ENCODE measurements at regions not wholly inside any gene's neighbourhood (a gene's known extent, or its start where the extent isn't known, plus 50 kb on each side); places are given as distances from the start of the nearest gene placed in this dataset.

GRCh38 chr20:19015351-19016139, 196.9 kb upstream of the SLC24A3 start:
- Mint-ChIP-seq H3K27ac (no peak overlapping the region), H3K9me3 (no peaks in the 10 kb centered on the region), H3K27me3 (ENCODE audit: low read depth) (peaks cover 3% of the 10 kb centered on the region), H3K4me1 (peaks cover 8% of the 10 kb centered on the region), H3K36me3 (no peaks in the 10 kb centered on the region), H3K4me3 (no peak overlapping the region)
- DNase-seq (ENCODE audit: low spot score in 2 of 2, unreplicated experiment in 2 of 2): no peak
- TF ChIP-seq, protein P1, sequence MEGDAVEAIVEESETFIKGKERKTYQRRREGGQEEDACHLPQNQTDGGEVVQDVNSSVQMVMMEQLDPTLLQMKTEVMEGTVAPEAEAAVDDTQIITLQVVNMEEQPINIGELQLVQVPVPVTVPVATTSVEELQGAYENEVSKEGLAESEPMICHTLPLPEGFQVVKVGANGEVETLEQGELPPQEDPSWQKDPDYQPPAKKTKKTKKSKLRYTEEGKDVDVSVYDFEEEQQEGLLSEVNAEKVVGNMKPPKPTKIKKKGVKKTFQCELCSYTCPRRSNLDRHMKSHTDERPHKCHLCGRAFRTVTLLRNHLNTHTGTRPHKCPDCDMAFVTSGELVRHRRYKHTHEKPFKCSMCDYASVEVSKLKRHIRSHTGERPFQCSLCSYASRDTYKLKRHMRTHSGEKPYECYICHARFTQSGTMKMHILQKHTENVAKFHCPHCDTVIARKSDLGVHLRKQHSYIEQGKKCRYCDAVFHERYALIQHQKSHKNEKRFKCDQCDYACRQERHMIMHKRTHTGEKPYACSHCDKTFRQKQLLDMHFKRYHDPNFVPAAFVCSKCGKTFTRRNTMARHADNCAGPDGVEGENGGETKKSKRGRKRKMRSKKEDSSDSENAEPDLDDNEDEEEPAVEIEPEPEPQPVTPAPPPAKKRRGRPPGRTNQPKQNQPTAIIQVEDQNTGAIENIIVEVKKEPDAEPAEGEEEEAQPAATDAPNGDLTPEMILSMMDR (IDR thresholded peaks at IDR 0.05; ENCODE audit: unreplicated experiment): no peak

GRCh38 chr20:19016140-19016497, 196.3 kb upstream of the SLC24A3 start:
- no peak overlapping the region for H3K27ac Mint-ChIP-seq
- H3K36me3 Mint-ChIP-seq: no peaks in the 10 kb centered on the region
- DNase-seq (ENCODE audit: low spot score in 2 of 2, unreplicated experiment in 2 of 2): no peak
- H3K9me3 Mint-ChIP-seq: no peaks in the 10 kb centered on the region
- H3K27me3 Mint-ChIP-seq (ENCODE audit: low read depth): peaks cover 3% of the 10 kb centered on the region
- H3K4me1 Mint-ChIP-seq: peaks cover 8% of the 10 kb centered on the region
- TF ChIP-seq, protein P1 (IDR thresholded peaks at IDR 0.05; ENCODE audit: unreplicated experiment): no peak
- H3K4me3 Mint-ChIP-seq: no peak overlapping the region

DNA sequence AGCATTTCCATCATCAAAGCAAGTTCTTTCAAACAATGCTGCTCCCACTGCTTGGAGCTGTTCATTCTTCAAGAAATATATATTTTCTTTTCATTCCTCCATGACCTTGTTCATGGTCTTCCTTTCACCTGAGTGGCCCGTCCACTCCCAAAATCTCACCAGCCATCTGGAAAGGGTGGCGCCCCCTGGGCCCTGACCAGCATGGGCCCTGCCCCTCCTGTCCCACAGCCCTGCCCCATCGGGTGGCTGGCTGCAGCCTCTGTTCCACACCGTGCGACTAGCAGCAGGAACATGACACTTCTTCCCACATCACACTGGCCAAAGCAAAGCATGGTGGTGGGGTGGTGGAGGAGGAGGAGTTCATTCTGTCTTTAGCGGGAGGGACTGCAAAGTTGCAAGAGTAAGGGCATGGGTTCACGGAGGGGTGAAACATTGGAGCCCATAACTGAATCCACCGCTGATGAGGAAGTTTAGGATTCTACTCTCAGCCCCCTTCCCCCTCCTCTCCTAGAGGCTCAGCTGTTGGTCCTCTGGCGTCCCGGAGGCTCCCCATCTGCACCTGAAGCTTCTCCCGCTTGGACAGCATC, 195.2 kb upstream of the SLC24A3 start:
- TF ChIP-seq, protein P1 (IDR thresholded peaks at IDR 0.05; ENCODE audit: unreplicated experiment): no peak
- Mint-ChIP-seq H3K27me3 (ENCODE audit: low read depth) (peaks cover 3% of the 10 kb centered on the region), H3K9me3 (no peaks in the 10 kb centered on the region), H3K4me3 (no peak overlapping the region), H3K4me1 (peaks cover 8% of the 10 kb centered on the region), H3K27ac (no peak overlapping the region), H3K36me3 (no peaks in the 10 kb centered on the region)
- no peak for DNase-seq (ENCODE audit: low spot score in 2 of 2, unreplicated experiment in 2 of 2)

- Mint-ChIP-seq H3K4me3 (no peak overlapping the region), H3K9me3 (no peaks in the 10 kb centered on the region), H3K27me3 (ENCODE audit: low read depth) (no peaks in the 10 kb centered on the region), H3K27ac (no peak overlapping the region), H3K4me1 (peaks cover 8% of the 10 kb centered on the region), H3K36me3 (no peaks in the 10 kb centered on the region)
- TF ChIP-seq, protein P1 (IDR thresholded peaks at IDR 0.05; ENCODE audit: unreplicated experiment): no peak
- no peak for DNase-seq (ENCODE audit: low spot score in 2 of 2, unreplicated experiment in 2 of 2)
Measured at GRCh38 chr20:19018881-19019280, 193.6 kb upstream of the SLC24A3 start.

DNA sequence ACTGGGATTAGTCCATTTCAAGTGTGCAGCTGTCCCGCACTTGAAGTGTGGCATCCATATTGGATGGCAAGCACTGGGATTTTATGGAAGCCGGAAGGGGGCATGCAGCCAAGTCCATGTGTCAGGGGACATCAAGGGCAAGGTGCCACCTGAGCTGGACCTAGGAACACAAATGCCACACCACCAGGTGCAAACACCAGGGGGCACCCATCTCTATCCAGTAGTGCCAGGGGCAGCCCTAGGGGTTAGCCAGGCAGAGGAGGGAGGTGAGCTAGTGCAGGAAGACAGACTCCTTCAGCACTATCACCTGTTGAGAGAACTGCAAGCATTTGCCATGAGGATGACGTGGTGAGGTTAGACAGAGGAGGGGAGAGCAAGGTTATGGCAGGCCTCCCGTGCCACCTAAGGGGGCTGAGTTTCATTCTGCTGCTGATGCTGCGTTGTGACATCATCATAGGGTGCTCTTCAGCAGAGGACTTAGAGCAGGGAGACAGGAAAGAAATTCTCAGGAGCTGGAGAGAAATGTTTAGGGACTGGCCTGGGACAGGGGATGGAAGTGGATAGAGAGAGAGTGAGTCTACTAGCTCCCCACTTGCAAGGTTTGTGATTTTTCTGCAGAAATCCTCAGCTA, 192.6 kb upstream of the SLC24A3 start:
- TF ChIP-seq, protein P1 (IDR thresholded peaks at IDR 0.05; ENCODE audit: unreplicated experiment): no peak
- no peak for DNase-seq (ENCODE audit: low spot score in 2 of 2, unreplicated experiment in 2 of 2)
- no peaks in the 10 kb centered on the region for H3K27me3 Mint-ChIP-seq (ENCODE audit: low read depth)
- H3K4me1 Mint-ChIP-seq: peaks cover 12% of the 10 kb centered on the region
- no peaks in the 10 kb centered on the region for H3K9me3 Mint-ChIP-seq
- H3K27ac Mint-ChIP-seq: no peak overlapping the region
- no peaks in the 10 kb centered on the region for H3K36me3 Mint-ChIP-seq
- no peak overlapping the region for H3K4me3 Mint-ChIP-seq

Measured in mesothelial cell of epicardium (in vitro differentiated cells).